Keratinocyte (primary cell): ENCODE measurements at regions not wholly inside any gene's neighbourhood (a gene's known extent, or its start where the extent isn't known, plus 50 kb on each side); places are given as distances from the start of the nearest gene placed in this dataset.
A peak's percentile ranks its signal among the peaks of the same experiment; 100 is the strongest.

Source experiments
- DNase-seq: peaks from one replicate; pipeline ENCODE4 v3.0.0-alpha.2; 2011; ENCODE audit warnings: low read depth, missing footprints, low spot score
- FAIRE-seq: peaks from 2 replicates; lab custom pipeline; 2011; peaks lifted over from hg19 to GRCh38; lab: Jason Lieb, UNC
- H2AFZ ChIP-seq: 2 replicates; pipeline ENCODE4 v1.6.0; 2012; ENCODE audit warnings: low read length, control low read depth, inconsistent platforms; ENCODE audit not compliant: control insufficient read depth
- H3K27ac ChIP-seq: 2 replicates; pipeline ENCODE4 v1.5.1; 2011; ENCODE audit warnings: low read length; ENCODE audit not compliant: control insufficient read depth, insufficient read depth
- H3K27me3 ChIP-seq: 3 replicates; pipeline ENCODE4 v1.6.0; 2011; ENCODE audit warnings: low read length; ENCODE audit not compliant: control insufficient read depth, insufficient read depth; ENCODE audit errors: extremely low read depth
- H3K36me3 ChIP-seq, 2 experiments: 2 replicates in 1 of 2; 3 replicates in 1 of 2; pipeline ENCODE4 v1.5.1; 2011; ENCODE audit warnings: low read length in 2 of 2, mild to moderate bottlenecking in 1 of 2; ENCODE audit not compliant: control insufficient read depth in 2 of 2, insufficient read depth in 2 of 2; ENCODE audit errors: extremely low read depth in 1 of 2
- H3K4me1 ChIP-seq: 3 replicates; pipeline ENCODE4 v1.5.1; 2011; ENCODE audit warnings: low read length; ENCODE audit not compliant: control insufficient read depth, insufficient read depth; ENCODE audit errors: extremely low read depth
- H3K4me2 ChIP-seq: 3 replicates; pipeline ENCODE4 v1.6.0; 2011; ENCODE audit warnings: low read depth, low read length; ENCODE audit not compliant: control insufficient read depth, insufficient read depth; ENCODE audit errors: extremely low read depth
- H3K4me3 ChIP-seq, 3 experiments: fragments of 200-600 bp in 1 of 3; sonication (generic) in 1 of 3; 2 replicates in 2 of 3; 3 replicates in 1 of 3; pipeline ENCODE4 v1.5.1; 2011 to 2016; ENCODE audit warnings: low read length in 3 of 3, mild to moderate bottlenecking in 3 of 3, control low read depth in 2 of 3, inconsistent platforms in 1 of 3, low read depth in 1 of 3, mixed read lengths in 1 of 3, mixed run types in 1 of 3, moderate library complexity in 1 of 3; ENCODE audit not compliant: control insufficient read depth in 2 of 3, insufficient read depth in 2 of 3; ENCODE audit errors: extremely low read depth in 1 of 3
- H3K79me2 ChIP-seq: 2 replicates; pipeline ENCODE4 v1.6.0; 2012; ENCODE audit warnings: low read length; ENCODE audit not compliant: control insufficient read depth, insufficient read depth
- H3K9ac ChIP-seq: 3 replicates; pipeline ENCODE4 v1.6.0; 2011; ENCODE audit warnings: low read length; ENCODE audit not compliant: control insufficient read depth, insufficient read depth; ENCODE audit errors: extremely low read depth
- H3K9me1 ChIP-seq: 3 replicates; pipeline ENCODE4 v1.6.0; 2011; ENCODE audit warnings: low read length; ENCODE audit not compliant: control insufficient read depth, insufficient read depth; ENCODE audit errors: extremely low read depth
- H3K9me3 ChIP-seq: 2 replicates; pipeline ENCODE4 v1.5.1; 2012; ENCODE audit warnings: low read depth, low read length; ENCODE audit not compliant: control insufficient read depth
- H4K20me1 ChIP-seq: 3 replicates; pipeline ENCODE4 v1.6.0; 2011; ENCODE audit warnings: low read length; ENCODE audit not compliant: control insufficient read depth, insufficient read depth; ENCODE audit errors: extremely low read depth
- EZH2 ChIP-seq: IDR thresholded peaks from one replicate; pipeline ENCODE4 v1.6.1; 2012; ENCODE audit warnings: inconsistent platforms, mild to moderate bottlenecking, low read length, moderate library complexity
- dilution Hi-C: fragments of 300-500 bp; cut with MboI; formaldehyde crosslinking; loops from one replicate; pipeline ENCODE4 v1.7.0; 2020; ENCODE audit warnings: low sequenced_read_pairs; ENCODE audit not compliant: extremely low pct_ligation_motif_present
- TF ChIP-seq, protein P1 (sequence below), 3 experiments: IDR thresholded peaks in 1 of 3; conservative IDR thresholded peaks in 1 of 3; optimal IDR thresholded peaks in 1 of 3; 2 replicates in 2 of 3; 3 replicates in 1 of 3; pipeline versions ENCODE3 to v1.5.1; 2011; ENCODE audit warnings: low read length in 3 of 3, mild to moderate bottlenecking in 3 of 3, moderate library complexity in 2 of 3, control low read depth in 1 of 3, inconsistent platforms in 1 of 3; ENCODE audit not compliant: insufficient read depth in 2 of 3; ENCODE audit errors: extremely low read depth in 1 of 3

DNA sequence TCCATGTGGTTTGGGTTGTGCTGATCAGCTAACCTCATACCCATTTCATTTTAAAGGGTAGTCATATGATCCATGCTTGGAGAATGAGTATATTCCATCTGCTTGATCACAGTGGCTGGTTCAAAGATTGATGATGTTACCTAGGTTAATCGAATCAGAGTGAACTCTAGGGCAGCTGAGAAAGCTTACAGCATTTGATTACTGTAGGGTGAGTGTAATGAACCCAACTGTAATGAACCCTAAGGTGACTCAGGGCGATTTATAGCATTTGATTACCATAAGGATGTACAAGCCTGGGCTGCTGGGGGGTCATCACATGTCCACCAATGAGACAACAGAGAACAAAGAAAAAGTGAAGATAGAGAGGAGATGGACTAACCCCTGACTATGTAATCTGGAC lies 523.1 kb downstream of the ADRA2A start:
- FAIRE-seq (no peak), DNase-seq (no peak)
- Histone ChIP-seq H3K4me2 (no peak overlapping the region), H2AFZ (no peak overlapping the region), H3K27ac (no peak overlapping the region), H3K4me1 (no peaks in the 10 kb centered on the region), H3K27me3 (no peaks in the 10 kb centered on the region), H3K79me2 (no peaks in the 10 kb centered on the region), H3K36me3 (no peaks in the 10 kb centered on the region), H4K20me1 (no peaks in the 10 kb centered on the region), H3K9ac (no peak overlapping the region), H3K9me1 (no peaks in the 10 kb centered on the region), H3K9me3 (no peaks in the 10 kb centered on the region), H3K4me3 (no peak overlapping the region)
- dilution Hi-C loops, result no loop called here
- TF ChIP-seq EZH2, result no peak
- TF ChIP-seq, protein P1, sequence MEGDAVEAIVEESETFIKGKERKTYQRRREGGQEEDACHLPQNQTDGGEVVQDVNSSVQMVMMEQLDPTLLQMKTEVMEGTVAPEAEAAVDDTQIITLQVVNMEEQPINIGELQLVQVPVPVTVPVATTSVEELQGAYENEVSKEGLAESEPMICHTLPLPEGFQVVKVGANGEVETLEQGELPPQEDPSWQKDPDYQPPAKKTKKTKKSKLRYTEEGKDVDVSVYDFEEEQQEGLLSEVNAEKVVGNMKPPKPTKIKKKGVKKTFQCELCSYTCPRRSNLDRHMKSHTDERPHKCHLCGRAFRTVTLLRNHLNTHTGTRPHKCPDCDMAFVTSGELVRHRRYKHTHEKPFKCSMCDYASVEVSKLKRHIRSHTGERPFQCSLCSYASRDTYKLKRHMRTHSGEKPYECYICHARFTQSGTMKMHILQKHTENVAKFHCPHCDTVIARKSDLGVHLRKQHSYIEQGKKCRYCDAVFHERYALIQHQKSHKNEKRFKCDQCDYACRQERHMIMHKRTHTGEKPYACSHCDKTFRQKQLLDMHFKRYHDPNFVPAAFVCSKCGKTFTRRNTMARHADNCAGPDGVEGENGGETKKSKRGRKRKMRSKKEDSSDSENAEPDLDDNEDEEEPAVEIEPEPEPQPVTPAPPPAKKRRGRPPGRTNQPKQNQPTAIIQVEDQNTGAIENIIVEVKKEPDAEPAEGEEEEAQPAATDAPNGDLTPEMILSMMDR (optimal IDR thresholded peaks at IDR 0.05 in 1 of 3, IDR thresholded peaks at IDR 0.05 in 1 of 3, conservative IDR thresholded peaks at IDR 0.05 in 1 of 3; ENCODE audit: extremely low read depth in 1 of 3, insufficient read depth in 2 of 3, low read length in 3 of 3), result no peak

DNA sequence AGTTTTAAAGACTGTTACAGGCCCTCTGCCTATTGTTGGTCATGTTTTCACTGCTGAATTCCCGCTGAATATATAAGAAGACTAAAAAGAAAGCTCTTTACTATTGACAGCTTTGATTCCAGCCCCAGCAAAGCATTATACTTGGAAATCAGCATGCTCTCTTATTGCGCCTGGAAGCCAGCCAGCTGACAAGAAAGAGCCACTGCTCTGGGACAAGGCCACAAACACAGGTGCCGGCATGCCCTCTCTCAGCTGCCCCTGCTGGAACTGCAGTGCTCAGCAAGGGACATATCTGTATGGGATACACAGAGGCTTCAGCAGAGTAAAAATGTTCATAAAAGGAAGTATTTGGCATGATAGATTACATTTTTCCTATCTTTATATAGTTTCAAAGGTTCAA lies 523.9 kb downstream of the ADRA2A start:
- H3K79me2 ChIP-seq, result no peaks in the 10 kb centered on the region
- H3K27me3 ChIP-seq, result no peaks in the 10 kb centered on the region
- no peak overlapping the region for H3K9ac ChIP-seq
- FAIRE-seq (no peak), DNase-seq (no peak)
- H3K36me3 ChIP-seq, result no peaks in the 10 kb centered on the region
- H2AFZ ChIP-seq, result no peak overlapping the region
- no peaks in the 10 kb centered on the region for H3K9me3 ChIP-seq
- H4K20me1 ChIP-seq, result no peaks in the 10 kb centered on the region
- no peaks in the 10 kb centered on the region for H3K4me1 ChIP-seq
- TF ChIP-seq, protein P1 (optimal IDR thresholded peaks at IDR 0.05 in 1 of 3, IDR thresholded peaks at IDR 0.05 in 1 of 3, conservative IDR thresholded peaks at IDR 0.05 in 1 of 3; ENCODE audit: extremely low read depth in 1 of 3, insufficient read depth in 2 of 3, low read length in 3 of 3), result peak in 1 of 3 experiments; percentile 7
- TF ChIP-seq EZH2, result no peak
- dilution Hi-C loops, result no loop called here
- no peak overlapping the region for H3K4me3 ChIP-seq
- no peak overlapping the region for H3K27ac ChIP-seq
- no peaks in the 10 kb centered on the region for H3K9me1 ChIP-seq
- no peak overlapping the region for H3K4me2 ChIP-seq
